CD8-positive, alpha-beta memory T cell (primary cell): ENCODE measurements at regions not wholly inside any gene's neighbourhood (a gene's known extent, or its start where the extent isn't known, plus 50 kb on each side); places are given as distances from the start of the nearest gene placed in this dataset.
A peak's percentile ranks its signal among the peaks of the same experiment; 100 is the strongest.

Experiments
- CTCF ChIA-PET: fragments of 350-600 bp; sonication (Branson Sonifier 250); formaldehyde crosslinking; loops from one replicate; lab custom pipeline; 2021; ENCODE audit warnings: antibody characterized with exemption; lab: Charles Lee
- POLR2A ChIA-PET: fragments of 350-600 bp; sonication (Branson Sonifier 250); formaldehyde crosslinking; loops from one replicate; lab custom pipeline; 2021; ENCODE audit warnings: antibody characterized with exemption; lab: Charles Lee
- DNase-seq, 5 donors: peaks; one replicate each; pipeline versions ENCODE4 v3.0.0 to v3.0.0-alpha.2; 2020 to 2022; ENCODE audit warnings: mixed read lengths in 1 of 5
- H3K27ac ChIP-seq: one replicate; pipeline ENCODE4 v1.7.0; 2013; ENCODE audit warnings: low read depth, mild to moderate bottlenecking, low read length, moderate library complexity
- H3K27me3 ChIP-seq: 2 replicates; pipeline ENCODE4 v1.7.0; 2013; ENCODE audit warnings: low read length, mild to moderate bottlenecking; ENCODE audit not compliant: insufficient read depth, poor library complexity, severe bottlenecking
- H3K36me3 ChIP-seq: 2 replicates; pipeline ENCODE4 v1.7.0; 2013; ENCODE audit warnings: mild to moderate bottlenecking, low read length, moderate library complexity; ENCODE audit not compliant: insufficient read depth
- H3K4me1 ChIP-seq: 2 replicates; pipeline ENCODE4 v1.7.0; 2013; ENCODE audit warnings: mild to moderate bottlenecking, low read length, moderate library complexity; ENCODE audit not compliant: insufficient read depth
- H3K4me3 ChIP-seq: 2 replicates; pipeline ENCODE4 v1.7.0; 2013; ENCODE audit warnings: mild to moderate bottlenecking, low read length
- H3K9me3 ChIP-seq: 2 replicates; pipeline ENCODE4 v1.7.0; 2013; ENCODE audit warnings: mild to moderate bottlenecking, low read length
- H3K27ac Mint-ChIP-seq, 8 donors: one replicate each; pipeline ENCODE4 v1.8.0; 2020 to 2021; ENCODE audit warnings: mixed read lengths in 8 of 8, mild to moderate bottlenecking in 6 of 8, inconsistent platforms in 3 of 8, moderate library complexity in 3 of 8
- H3K27me3 Mint-ChIP-seq, 2 donors: one replicate each; pipeline ENCODE4 v1.8.0; 2020 to 2021; ENCODE audit warnings: mixed read lengths in 2 of 2, mild to moderate bottlenecking in 1 of 2, moderate library complexity in 1 of 2
- H3K36me3 Mint-ChIP-seq, 3 donors: one replicate each; pipeline ENCODE4 v1.8.0; 2020 to 2021; ENCODE audit warnings: mixed read lengths in 3 of 3, inconsistent platforms in 1 of 3, mild to moderate bottlenecking in 1 of 3
- H3K4me1 Mint-ChIP-seq, 3 donors: one replicate each; pipeline ENCODE4 v1.8.0; 2020 to 2021; ENCODE audit warnings: mixed read lengths in 3 of 3, inconsistent platforms in 1 of 3, mild to moderate bottlenecking in 1 of 3
- H3K4me3 Mint-ChIP-seq, 7 donors: one replicate each; pipeline ENCODE4 v1.8.0; 2020 to 2021; ENCODE audit warnings: mixed read lengths in 7 of 7, mild to moderate bottlenecking in 6 of 7, moderate library complexity in 4 of 7, inconsistent platforms in 2 of 7
- H3K9me3 Mint-ChIP-seq, 5 donors: one replicate each; pipeline ENCODE4 v1.8.0; 2020 to 2022; ENCODE audit warnings: mixed read lengths in 5 of 5, mild to moderate bottlenecking in 3 of 5, moderate library complexity in 2 of 5, inconsistent platforms in 1 of 5

DNA sequence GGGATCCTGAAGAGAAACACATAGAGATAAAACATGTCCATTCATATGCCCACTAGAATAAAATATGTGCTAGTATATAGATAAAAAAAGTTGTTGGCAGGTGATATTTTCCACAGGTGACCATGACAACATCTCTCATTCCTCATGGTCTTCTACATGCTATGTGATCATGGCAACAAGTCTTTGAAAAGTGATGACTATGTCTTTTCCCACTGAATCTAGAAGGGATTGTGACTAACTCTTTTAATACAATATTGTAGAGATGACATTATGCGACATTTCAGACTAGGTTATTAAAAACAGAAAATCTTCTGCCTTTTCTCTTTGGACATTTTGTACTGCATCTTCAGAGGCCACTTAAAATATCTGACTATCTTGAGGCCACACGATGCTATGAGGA lies 126.0 kb upstream of the GABRA2 start:
- Histone ChIP-seq H3K27ac (no peak overlapping the region), H3K36me3 (no peaks in the 10 kb centered on the region), H3K4me3 (no peak overlapping the region), H3K4me1 (no peaks in the 10 kb centered on the region), H3K9me3 (no peaks in the 10 kb centered on the region), H3K27me3 (no peaks in the 10 kb centered on the region)
- no peaks in the 10 kb centered on the region for H3K27me3 Mint-ChIP-seq
- H3K4me1 Mint-ChIP-seq: no peaks in the 10 kb centered on the region
- ChIA-PET POLR2A (no interaction called here), CTCF (no interaction called here)
- no peak for DNase-seq
- no peaks in the 10 kb centered on the region for H3K36me3 Mint-ChIP-seq
- H3K9me3 Mint-ChIP-seq: peaks cover 0 to 12% (median 2%) of the 10 kb centered on the region in 5 donors
- no peak overlapping the region for H3K27ac Mint-ChIP-seq
- H3K4me3 Mint-ChIP-seq: no peak overlapping the region

DNA sequence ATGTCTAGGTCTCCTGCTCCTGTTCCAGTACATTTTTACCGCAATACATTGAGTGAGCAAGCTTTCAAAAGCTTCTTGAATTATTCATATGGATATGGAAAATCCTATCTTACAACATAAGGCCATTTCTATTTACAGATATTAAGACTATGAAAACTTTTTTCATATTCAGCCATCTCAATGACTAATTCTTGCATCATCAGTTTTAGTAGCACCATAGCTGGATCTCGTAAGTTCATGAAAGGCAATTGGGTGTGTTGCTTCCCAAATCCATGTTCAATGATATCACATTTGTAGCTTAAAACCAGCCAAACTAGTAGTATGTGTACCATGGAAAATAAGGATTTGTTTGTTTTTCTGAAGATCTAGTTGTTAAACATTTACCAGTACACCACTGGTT lies 118.3 kb upstream of the GABRA2 start:
- Mint-ChIP-seq H3K4me3 (no peak overlapping the region), H3K4me1 (no peaks in the 10 kb centered on the region), H3K9me3 (peaks cover 0 to 19% (median 2%) of the 10 kb centered on the region in 5 donors), H3K27ac (no peak overlapping the region), H3K27me3 (no peaks in the 10 kb centered on the region), H3K36me3 (no peaks in the 10 kb centered on the region)
- Histone ChIP-seq H3K4me1 (no peaks in the 10 kb centered on the region), H3K27me3 (no peaks in the 10 kb centered on the region), H3K4me3 (no peak overlapping the region), H3K27ac (no peak overlapping the region), H3K9me3 (no peaks in the 10 kb centered on the region), H3K36me3 (no peaks in the 10 kb centered on the region)
- CTCF ChIA-PET: no interaction called here
- POLR2A ChIA-PET: no interaction called here
- no peak for DNase-seq

DNA sequence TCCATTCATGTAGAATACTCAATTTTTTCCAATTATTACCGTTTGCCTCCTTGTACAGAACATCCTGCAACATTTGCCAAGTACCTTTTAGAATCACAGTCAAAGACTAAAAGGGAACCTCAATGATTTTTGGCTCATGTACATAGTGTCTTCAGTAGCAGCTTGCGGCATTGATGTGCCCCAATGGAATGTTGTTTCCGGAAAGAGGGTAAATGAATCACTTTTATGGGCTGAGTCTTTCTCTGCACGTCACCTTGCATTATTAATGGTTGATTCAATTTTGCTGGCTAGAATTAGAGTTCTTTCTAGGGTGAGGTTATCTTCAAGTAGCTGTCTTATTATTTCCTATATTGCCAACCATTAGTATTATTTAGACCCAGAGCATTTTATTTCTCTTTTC lies 116.9 kb upstream of the GABRA2 start:
- H3K27me3 Mint-ChIP-seq: no peaks in the 10 kb centered on the region

DNA sequence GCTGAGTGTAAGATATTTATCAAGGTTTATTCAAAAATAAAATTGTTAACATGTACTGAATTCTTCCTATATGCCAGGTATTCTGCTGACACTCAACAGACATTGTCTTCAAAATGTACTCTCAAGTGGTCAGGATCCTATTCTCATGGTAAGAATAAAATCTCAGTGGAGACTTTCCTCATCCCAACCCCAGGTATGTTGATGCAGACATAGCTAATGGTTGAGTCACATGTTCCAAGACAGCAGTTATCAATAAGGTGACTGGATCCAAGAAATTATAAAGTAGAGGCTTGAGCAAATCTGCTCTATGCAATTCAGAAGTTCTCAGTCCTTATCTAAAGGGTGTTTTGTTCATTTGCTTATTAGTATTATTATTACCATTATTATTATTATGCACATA lies 115.2 kb upstream of the GABRA2 start:
- CTCF ChIA-PET: no interaction called here
- Histone ChIP-seq H3K27ac (no peak overlapping the region), H3K4me1 (no peaks in the 10 kb centered on the region), H3K4me3 (no peak overlapping the region), H3K27me3 (no peaks in the 10 kb centered on the region), H3K36me3 (no peaks in the 10 kb centered on the region), H3K9me3 (no peaks in the 10 kb centered on the region)
- Mint-ChIP-seq H3K4me1 (no peaks in the 10 kb centered on the region), H3K9me3 (peaks cover 0 to 23% (median 2%) of the 10 kb centered on the region in 5 donors), H3K4me3 (no peak overlapping the region), H3K36me3 (no peaks in the 10 kb centered on the region), H3K27ac (no peak overlapping the region), H3K27me3 (no peaks in the 10 kb centered on the region)
- DNase-seq: no peak
- POLR2A ChIA-PET: no interaction called here

More for the DNA sequence above, 116.9 kb upstream of the GABRA2 start:
- Histone ChIP-seq H3K9me3 (no peaks in the 10 kb centered on the region), H3K36me3 (no peaks in the 10 kb centered on the region), H3K27me3 (no peaks in the 10 kb centered on the region), H3K4me1 (no peaks in the 10 kb centered on the region), H3K27ac (no peak overlapping the region), H3K4me3 (no peak overlapping the region)
- no peak overlapping the region for H3K27ac Mint-ChIP-seq
- H3K4me3 Mint-ChIP-seq: no peak overlapping the region
- ChIA-PET CTCF (no interaction called here), POLR2A (no interaction called here)
- H3K4me1 Mint-ChIP-seq: no peaks in the 10 kb centered on the region
- H3K9me3 Mint-ChIP-seq: peaks cover 0 to 23% (median 2%) of the 10 kb centered on the region in 5 donors
- DNase-seq: no peak
- H3K36me3 Mint-ChIP-seq: no peaks in the 10 kb centered on the region

DNA sequence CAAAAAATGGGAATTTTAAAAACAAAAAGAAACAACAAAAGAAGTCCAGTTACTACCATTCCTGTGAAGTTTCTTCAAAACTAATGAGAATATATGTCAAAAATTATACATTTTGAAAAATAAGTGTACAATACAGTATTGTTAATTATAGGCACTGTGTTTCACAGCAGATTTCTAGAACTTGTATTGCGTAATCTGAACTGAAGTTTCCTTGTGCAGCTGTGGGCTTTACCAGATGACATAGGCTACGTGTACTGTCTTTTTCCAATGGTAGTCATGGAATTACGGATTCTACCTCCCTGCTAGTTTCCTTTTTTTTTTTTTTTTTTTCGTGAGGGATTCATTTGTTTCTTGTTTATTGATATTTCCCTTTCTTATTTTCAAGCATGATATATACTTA lies 113.8 kb upstream of the GABRA2 start:
- ChIA-PET POLR2A (no interaction called here), CTCF (no interaction called here)
- H3K27ac Mint-ChIP-seq: no peak overlapping the region
- Histone ChIP-seq H3K27ac (no peak overlapping the region), H3K4me3 (no peak overlapping the region), H3K27me3 (no peaks in the 10 kb centered on the region), H3K36me3 (no peaks in the 10 kb centered on the region), H3K4me1 (no peaks in the 10 kb centered on the region), H3K9me3 (no peaks in the 10 kb centered on the region)
- no peaks in the 10 kb centered on the region for H3K36me3 Mint-ChIP-seq
- no peak for DNase-seq
- H3K4me1 Mint-ChIP-seq: no peaks in the 10 kb centered on the region
- no peaks in the 10 kb centered on the region for H3K27me3 Mint-ChIP-seq
- no peak overlapping the region for H3K4me3 Mint-ChIP-seq
- peaks cover 0 to 25% (median 2%) of the 10 kb centered on the region in 5 donors for H3K9me3 Mint-ChIP-seq

DNA sequence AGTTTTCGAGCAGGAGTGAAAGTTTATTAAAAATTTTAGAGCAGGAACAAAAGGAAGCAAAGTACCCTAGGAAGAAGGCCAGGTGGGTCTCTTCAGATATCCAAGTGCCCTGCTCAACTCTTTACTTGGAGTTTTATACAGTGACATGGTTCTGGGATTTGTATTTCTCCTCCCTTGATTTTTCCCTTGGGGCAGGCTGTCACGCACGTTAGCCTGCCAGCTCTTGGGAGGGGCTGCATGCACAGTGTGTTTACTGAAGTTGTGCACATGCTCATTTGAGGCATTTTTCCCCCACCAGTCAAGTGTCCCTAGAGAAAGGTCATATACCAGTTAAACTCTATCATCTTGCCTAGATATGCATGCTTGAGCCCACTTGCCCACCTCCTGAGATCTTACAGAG lies 102.5 kb upstream of the GABRA2 start:
- no peak overlapping the region for H3K4me3 ChIP-seq
- peaks cover 0 to 12% (median 2%) of the 10 kb centered on the region in 5 donors for H3K9me3 Mint-ChIP-seq
- no peaks in the 10 kb centered on the region for H3K36me3 ChIP-seq
- DNase-seq: no peak
- CTCF ChIA-PET: no interaction called here
- peak overlapping the region in 1 of 8 donors; percentile 83 for H3K27ac Mint-ChIP-seq
- no peak overlapping the region for H3K4me3 Mint-ChIP-seq
- POLR2A ChIA-PET: no interaction called here
- no peaks in the 10 kb centered on the region for H3K4me1 Mint-ChIP-seq
- H3K4me1 ChIP-seq: no peaks in the 10 kb centered on the region
- no peaks in the 10 kb centered on the region for H3K27me3 Mint-ChIP-seq
- H3K36me3 Mint-ChIP-seq: peaks cover 0 to 2% (median 0%) of the 10 kb centered on the region in 3 donors
- no peaks in the 10 kb centered on the region for H3K9me3 ChIP-seq
- no peaks in the 10 kb centered on the region for H3K27me3 ChIP-seq
- H3K27ac ChIP-seq: no peak overlapping the region

DNA sequence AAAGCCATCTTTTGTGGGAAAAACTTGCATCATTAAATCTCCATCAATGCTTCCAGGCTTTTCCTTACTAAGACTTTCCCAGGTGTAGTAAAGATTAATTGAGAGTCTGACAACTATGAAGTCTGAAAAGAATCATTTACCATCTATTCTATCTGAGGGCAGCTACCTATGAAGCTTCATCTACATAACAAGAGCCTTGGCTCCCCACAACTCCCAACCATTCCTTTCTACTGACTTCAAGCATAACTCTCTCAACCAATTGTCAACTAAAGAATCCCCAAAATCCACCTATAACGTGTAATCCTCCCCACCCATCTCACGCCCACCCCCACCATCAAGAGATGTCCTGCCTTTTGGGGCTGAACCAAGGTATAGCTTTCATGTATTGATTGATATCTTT lies 101.5 kb upstream of the GABRA2 start:
- no peak overlapping the region for H3K27ac ChIP-seq

DNA sequence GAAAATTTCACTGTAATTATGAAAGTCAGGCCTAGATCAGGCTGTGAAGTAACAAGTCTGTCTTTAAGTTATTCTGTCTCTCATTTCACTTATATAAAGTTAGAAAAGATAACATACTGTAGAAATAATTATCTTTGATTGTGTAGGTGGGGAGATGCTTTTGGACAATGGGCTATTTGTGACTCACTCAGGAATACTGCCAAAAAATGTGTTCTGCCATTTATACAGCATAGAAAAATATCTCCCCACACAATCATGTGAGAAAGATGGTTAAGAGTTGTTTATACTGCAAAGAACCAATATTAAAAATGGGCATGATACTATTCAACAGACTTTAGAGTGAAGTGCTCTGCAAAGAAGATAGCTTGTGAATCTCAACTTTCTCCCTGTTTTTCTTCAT lies 95.0 kb upstream of the GABRA2 start:
- Mint-ChIP-seq H3K27me3 (no peaks in the 10 kb centered on the region), H3K4me1 (no peaks in the 10 kb centered on the region), H3K4me3 (no peak overlapping the region), H3K27ac (no peak overlapping the region), H3K9me3 (peaks cover 0 to 9% (median 7%) of the 10 kb centered on the region in 5 donors), H3K36me3 (no peaks in the 10 kb centered on the region)
- Histone ChIP-seq H3K27me3 (no peaks in the 10 kb centered on the region), H3K36me3 (no peaks in the 10 kb centered on the region), H3K9me3 (no peaks in the 10 kb centered on the region), H3K27ac (no peak overlapping the region), H3K4me3 (no peak overlapping the region), H3K4me1 (no peaks in the 10 kb centered on the region)
- no peak for DNase-seq
- ChIA-PET CTCF (no interaction called here), POLR2A (no interaction called here)

More for the DNA sequence above, 101.5 kb upstream of the GABRA2 start:
- no peak overlapping the region for H3K27ac Mint-ChIP-seq
- H3K27me3 Mint-ChIP-seq: no peaks in the 10 kb centered on the region
- H3K9me3 Mint-ChIP-seq: peaks cover 0 to 12% (median 7%) of the 10 kb centered on the region in 5 donors
- Histone ChIP-seq H3K27me3 (no peaks in the 10 kb centered on the region), H3K9me3 (no peaks in the 10 kb centered on the region), H3K4me3 (no peak overlapping the region), H3K4me1 (no peaks in the 10 kb centered on the region), H3K36me3 (no peaks in the 10 kb centered on the region)
- no peak for DNase-seq
- peaks cover 0 to under 1% (median 0%) of the 10 kb centered on the region in 3 donors for H3K36me3 Mint-ChIP-seq
- ChIA-PET CTCF (no interaction called here), POLR2A (no interaction called here)
- H3K4me1 Mint-ChIP-seq: no peaks in the 10 kb centered on the region
- no peak overlapping the region for H3K4me3 Mint-ChIP-seq

DNA sequence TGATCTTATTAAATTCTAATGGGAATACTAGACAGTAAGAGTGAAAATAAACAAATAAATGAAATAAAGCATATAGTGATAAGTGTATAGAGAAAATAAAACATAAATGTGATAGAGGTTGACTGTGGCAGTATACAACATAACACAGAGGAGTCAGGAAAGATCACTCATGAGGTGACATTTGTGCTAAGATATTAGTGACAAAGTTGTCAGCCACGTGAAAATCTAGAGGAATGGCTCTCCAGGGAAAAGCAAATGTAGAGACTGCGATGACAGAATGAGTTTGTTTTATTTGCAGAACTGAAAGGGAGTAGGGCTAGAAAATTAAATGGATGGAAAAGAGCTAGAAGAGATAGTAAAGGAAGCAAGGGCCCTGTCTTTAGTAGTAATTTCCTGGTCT lies 72.8 kb upstream of the GABRA2 start:
- Histone ChIP-seq H3K27ac (no peak overlapping the region), H3K36me3 (no peaks in the 10 kb centered on the region), H3K4me3 (no peak overlapping the region), H3K4me1 (no peaks in the 10 kb centered on the region), H3K9me3 (no peaks in the 10 kb centered on the region), H3K27me3 (no peaks in the 10 kb centered on the region)
- Mint-ChIP-seq H3K9me3 (peaks cover 0 to 24% (median 12%) of the 10 kb centered on the region in 5 donors), H3K36me3 (no peaks in the 10 kb centered on the region), H3K27ac (no peak overlapping the region), H3K27me3 (no peaks in the 10 kb centered on the region), H3K4me1 (no peaks in the 10 kb centered on the region), H3K4me3 (no peak overlapping the region)
- POLR2A ChIA-PET: no interaction called here
- no peak for DNase-seq
- CTCF ChIA-PET: no interaction called here
